ENCODE measurements at regions not wholly inside any gene's neighbourhood (a gene's known extent, or its start where the extent isn't known, plus 50 kb on each side); places are given as distances from the start of the nearest gene placed in this dataset.

- H3K36me3 ChIP-seq = no peaks in the 10 kb centered on the region
Measured at GRCh38 chr4:179485781-179486180, 2043.5 kb upstream of the AGA start.

GRCh38 chr4:179486570-179487335 is 2044.5 kb upstream of the AGA start:
- 72% methylated on average over 6 of the region's 6 CpGs for WGBS
- no peak overlapping the region for H3K4me3 ChIP-seq
- H3K9me3 ChIP-seq = no peaks in the 10 kb centered on the region
- no peaks in the 10 kb centered on the region for H3K27me3 ChIP-seq
- no peaks in the 10 kb centered on the region for H3K4me1 ChIP-seq
- H3K27ac ChIP-seq = no peak overlapping the region
- TF ChIP-seq EP300 (IDR thresholded peaks at IDR 0.05) (no peak), POLR2AphosphoS5 (IDR thresholded peaks at IDR 0.05) (no peak), POLR2A (IDR thresholded peaks at IDR 0.05) (no peak)
- TF ChIP-seq, protein P1, sequence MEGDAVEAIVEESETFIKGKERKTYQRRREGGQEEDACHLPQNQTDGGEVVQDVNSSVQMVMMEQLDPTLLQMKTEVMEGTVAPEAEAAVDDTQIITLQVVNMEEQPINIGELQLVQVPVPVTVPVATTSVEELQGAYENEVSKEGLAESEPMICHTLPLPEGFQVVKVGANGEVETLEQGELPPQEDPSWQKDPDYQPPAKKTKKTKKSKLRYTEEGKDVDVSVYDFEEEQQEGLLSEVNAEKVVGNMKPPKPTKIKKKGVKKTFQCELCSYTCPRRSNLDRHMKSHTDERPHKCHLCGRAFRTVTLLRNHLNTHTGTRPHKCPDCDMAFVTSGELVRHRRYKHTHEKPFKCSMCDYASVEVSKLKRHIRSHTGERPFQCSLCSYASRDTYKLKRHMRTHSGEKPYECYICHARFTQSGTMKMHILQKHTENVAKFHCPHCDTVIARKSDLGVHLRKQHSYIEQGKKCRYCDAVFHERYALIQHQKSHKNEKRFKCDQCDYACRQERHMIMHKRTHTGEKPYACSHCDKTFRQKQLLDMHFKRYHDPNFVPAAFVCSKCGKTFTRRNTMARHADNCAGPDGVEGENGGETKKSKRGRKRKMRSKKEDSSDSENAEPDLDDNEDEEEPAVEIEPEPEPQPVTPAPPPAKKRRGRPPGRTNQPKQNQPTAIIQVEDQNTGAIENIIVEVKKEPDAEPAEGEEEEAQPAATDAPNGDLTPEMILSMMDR (IDR thresholded peaks at IDR 0.05) = no peak
- no peak for DNase-seq (ENCODE audit: low spot score in 2 of 2)
- no peaks in the 10 kb centered on the region for H3K36me3 ChIP-seq

More at GRCh38 chr4:179485781-179486180, 2043.5 kb upstream of the AGA start:
- Histone ChIP-seq H3K27ac (no peak overlapping the region), H3K4me1 (no peaks in the 10 kb centered on the region), H3K27me3 (no peaks in the 10 kb centered on the region), H3K4me3 (no peak overlapping the region), H3K9me3 (no peaks in the 10 kb centered on the region)
- no peak for DNase-seq (ENCODE audit: low spot score in 2 of 2)
- TF ChIP-seq POLR2A (IDR thresholded peaks at IDR 0.05) (no peak), EP300 (IDR thresholded peaks at IDR 0.05) (no peak), POLR2AphosphoS5 (IDR thresholded peaks at IDR 0.05) (no peak)
- TF ChIP-seq, protein P1 (IDR thresholded peaks at IDR 0.05) = no peak
- WGBS = 69% methylated on average over 3 of the region's 3 CpGs

DNA sequence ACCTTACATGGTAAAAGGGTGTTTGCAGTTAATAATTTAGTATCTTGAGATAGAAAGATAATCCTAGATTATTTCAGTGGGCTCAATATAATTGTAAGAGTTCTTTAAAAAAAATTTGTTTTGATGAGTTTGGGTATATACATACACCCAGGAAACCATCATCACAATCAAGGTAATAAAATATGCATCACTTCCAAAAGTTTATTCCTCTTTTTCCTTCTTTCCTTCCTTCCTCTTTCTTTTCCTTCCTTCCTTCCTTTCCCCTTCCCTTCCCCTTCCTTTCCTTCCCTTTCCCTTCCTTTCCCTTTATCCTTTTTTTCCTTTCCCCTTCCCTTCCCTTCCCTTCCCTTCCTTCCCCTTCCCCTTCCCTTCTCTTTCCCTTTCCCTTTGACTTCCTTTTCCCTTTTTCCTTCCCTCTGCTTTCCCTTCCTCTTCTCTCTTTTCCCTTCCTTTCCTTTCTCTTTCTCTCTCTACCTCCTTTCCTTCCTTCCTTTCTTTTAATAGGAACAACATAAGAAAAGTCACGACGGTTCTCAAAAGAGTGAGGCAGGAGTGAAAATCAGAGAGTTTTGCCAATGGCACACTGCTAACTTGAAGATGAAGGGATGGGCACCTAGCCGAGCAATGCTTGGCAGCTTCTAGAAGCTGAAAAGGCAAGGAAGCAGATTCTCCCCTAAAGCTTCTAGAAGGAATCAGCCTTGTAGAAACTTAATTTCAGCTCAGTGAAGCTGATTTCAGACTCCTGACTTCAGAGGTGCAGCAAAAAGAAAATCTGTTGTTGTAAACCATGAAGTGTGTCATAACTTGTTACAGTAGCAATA is 2050.2 kb upstream of the AGA start:
- H3K9me3 ChIP-seq = no peaks in the 10 kb centered on the region
- no peaks in the 10 kb centered on the region for H3K27me3 ChIP-seq
- WGBS = 75% methylated on average over 3 of the region's 3 CpGs
- no peak overlapping the region for H3K27ac ChIP-seq
- no peak for DNase-seq (ENCODE audit: low spot score in 2 of 2)
- no peak overlapping the region for H3K4me3 ChIP-seq
- no peak for TF ChIP-seq POLR2AphosphoS5 (IDR thresholded peaks at IDR 0.05)
- TF ChIP-seq, protein P1 (IDR thresholded peaks at IDR 0.05) = no peak
- no peak for TF ChIP-seq POLR2A (IDR thresholded peaks at IDR 0.05)
- no peak for TF ChIP-seq EP300 (IDR thresholded peaks at IDR 0.05)
- H3K36me3 ChIP-seq = no peaks in the 10 kb centered on the region
- H3K4me1 ChIP-seq = no peaks in the 10 kb centered on the region

DNA sequence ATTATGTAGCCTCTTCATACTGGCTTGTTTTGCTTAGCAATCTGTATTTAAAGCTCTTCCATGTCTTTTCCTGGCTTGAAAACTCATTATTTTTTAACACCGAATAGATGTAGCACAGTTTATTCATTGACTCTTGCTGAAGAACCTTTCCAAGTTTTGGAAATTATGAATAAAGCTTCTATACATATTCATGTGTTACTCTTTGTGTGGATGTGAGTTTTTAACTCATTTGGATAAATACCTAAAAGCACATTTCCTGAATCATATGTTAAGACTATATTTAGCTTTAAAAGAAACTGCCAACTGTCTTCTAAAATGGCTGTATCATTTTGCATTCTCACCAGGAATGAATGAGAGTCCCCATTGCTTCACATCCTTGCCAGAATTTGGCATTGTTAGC is 2061.7 kb upstream of the AGA start:
- no peaks in the 10 kb centered on the region for H3K9me3 ChIP-seq
- no peak for TF ChIP-seq POLR2A (IDR thresholded peaks at IDR 0.05)
- TF ChIP-seq, protein P1 (IDR thresholded peaks at IDR 0.05) = no peak
- TF ChIP-seq POLR2AphosphoS5 (IDR thresholded peaks at IDR 0.05) = no peak
- no peak for TF ChIP-seq EP300 (IDR thresholded peaks at IDR 0.05)
- H3K36me3 ChIP-seq = no peaks in the 10 kb centered on the region
- no peaks in the 10 kb centered on the region for H3K4me1 ChIP-seq
- H3K4me3 ChIP-seq = no peak overlapping the region
- WGBS = 84% methylated on average over 1 of the region's 1 CpG
- H3K27ac ChIP-seq = no peak overlapping the region
- H3K27me3 ChIP-seq = no peaks in the 10 kb centered on the region
- no peak for DNase-seq (ENCODE audit: low spot score in 2 of 2)

- Histone ChIP-seq H3K27ac (no peak overlapping the region), H3K9me3 (no peaks in the 10 kb centered on the region), H3K36me3 (no peaks in the 10 kb centered on the region), H3K4me3 (no peak overlapping the region), H3K27me3 (no peaks in the 10 kb centered on the region), H3K4me1 (no peaks in the 10 kb centered on the region)
- 88% methylated on average over 1 of the region's 1 CpG for WGBS
- TF ChIP-seq EP300 (IDR thresholded peaks at IDR 0.05) = no peak
- TF ChIP-seq, protein P1 (IDR thresholded peaks at IDR 0.05) = no peak
- no peak for TF ChIP-seq POLR2A (IDR thresholded peaks at IDR 0.05)
- no peak for TF ChIP-seq POLR2AphosphoS5 (IDR thresholded peaks at IDR 0.05)
- no peak for DNase-seq (ENCODE audit: low spot score in 2 of 2)
Measured at GRCh38 chr4:179509489-179509888, 2067.3 kb upstream of the AGA start.
